OCI-LY3 (cell line): ENCODE measurements at regions not wholly inside any gene's neighbourhood (a gene's known extent, or its start where the extent isn't known, plus 50 kb on each side); places are given as distances from the start of the nearest gene placed in this dataset.

ENCODE experiments used
- EZH2phosphoT487 ChIP-seq: fragments of 200-600 bp; shearing (Covaris generic); IDR thresholded peaks from 2 replicates; pipeline ENCODE4 v1.6.1; 2018; ENCODE audit warnings: antibody characterized with exemption, mixed run types, low read depth
- TF ChIP-seq, protein P1 (sequence below): fragments of 200-600, 300-600 bp; sonication (generic); IDR thresholded peaks from 2 replicates; pipeline ENCODE4 v1.5.1; 2014; ENCODE audit warnings: antibody characterized with exemption, low read length, low read depth

- TF ChIP-seq, protein P1, sequence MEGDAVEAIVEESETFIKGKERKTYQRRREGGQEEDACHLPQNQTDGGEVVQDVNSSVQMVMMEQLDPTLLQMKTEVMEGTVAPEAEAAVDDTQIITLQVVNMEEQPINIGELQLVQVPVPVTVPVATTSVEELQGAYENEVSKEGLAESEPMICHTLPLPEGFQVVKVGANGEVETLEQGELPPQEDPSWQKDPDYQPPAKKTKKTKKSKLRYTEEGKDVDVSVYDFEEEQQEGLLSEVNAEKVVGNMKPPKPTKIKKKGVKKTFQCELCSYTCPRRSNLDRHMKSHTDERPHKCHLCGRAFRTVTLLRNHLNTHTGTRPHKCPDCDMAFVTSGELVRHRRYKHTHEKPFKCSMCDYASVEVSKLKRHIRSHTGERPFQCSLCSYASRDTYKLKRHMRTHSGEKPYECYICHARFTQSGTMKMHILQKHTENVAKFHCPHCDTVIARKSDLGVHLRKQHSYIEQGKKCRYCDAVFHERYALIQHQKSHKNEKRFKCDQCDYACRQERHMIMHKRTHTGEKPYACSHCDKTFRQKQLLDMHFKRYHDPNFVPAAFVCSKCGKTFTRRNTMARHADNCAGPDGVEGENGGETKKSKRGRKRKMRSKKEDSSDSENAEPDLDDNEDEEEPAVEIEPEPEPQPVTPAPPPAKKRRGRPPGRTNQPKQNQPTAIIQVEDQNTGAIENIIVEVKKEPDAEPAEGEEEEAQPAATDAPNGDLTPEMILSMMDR = no peak
- TF ChIP-seq EZH2phosphoT487 = no peak
Observed at GRCh38 chr20:55668631-55669030, 336.7 kb downstream of the CBLN4 start.
